AG08395 (cell line): ENCODE measurements at regions not wholly inside any gene's neighbourhood (a gene's known extent, or its start where the extent isn't known, plus 50 kb on each side); places are given as distances from the start of the nearest gene placed in this dataset.
A peak's percentile ranks its signal among the peaks of the same experiment; 100 is the strongest.
"Not testable (repeated sequence)": the region's sequence is repeated elsewhere in the genome, so short reads cannot be mapped to it uniquely, and the experiment has no call there.

Experiments
- DNase-seq: peaks from one replicate; pipeline ENCODE4 v3.0.0; 2012; ENCODE audit warnings: mixed read lengths, low spot score

GRCh38 chr7:131797841-131798240, 241.4 kb upstream of the PODXL start:
- no peak for DNase-seq

DNA sequence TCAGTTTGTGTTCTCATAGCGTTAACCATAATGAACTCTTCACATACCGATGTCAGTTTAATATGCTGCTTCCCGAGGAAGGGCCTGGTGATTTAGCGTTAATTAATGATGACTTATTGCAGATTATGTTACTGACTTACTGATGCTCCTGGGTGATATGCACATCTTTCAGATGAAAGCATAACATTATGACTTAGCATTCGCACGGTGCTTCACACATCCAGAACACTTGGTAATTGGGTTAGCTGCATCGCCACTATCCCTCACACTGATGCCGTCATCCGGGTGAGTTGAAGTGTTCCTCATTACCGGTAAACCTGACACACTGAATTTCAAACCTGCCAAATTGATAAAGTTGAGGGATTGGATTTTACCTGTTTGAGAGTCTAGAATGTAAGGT, 239.0 kb upstream of the PODXL start:
- DNase-seq = no peak

DNA sequence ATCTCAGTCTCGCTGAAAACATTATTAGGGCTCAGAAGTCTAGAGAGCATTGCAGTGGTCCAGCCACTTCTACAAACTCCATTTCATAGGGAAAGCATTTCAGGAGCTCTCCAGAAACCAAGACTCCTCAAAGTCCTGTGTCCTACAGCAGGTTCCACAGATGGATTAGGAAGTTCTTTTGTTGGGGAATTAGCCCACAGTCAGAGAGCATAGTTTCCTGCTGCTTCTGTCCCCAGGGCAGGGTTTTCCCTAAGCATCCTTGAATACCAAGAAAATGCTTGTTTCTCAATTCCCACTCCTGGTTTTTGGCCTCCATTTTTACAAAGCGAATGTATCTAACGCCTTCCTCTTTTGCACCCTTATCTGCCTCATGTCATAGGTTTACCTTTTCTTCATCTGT, 235.9 kb upstream of the PODXL start:
- DNase-seq = no peak

GRCh38 chr7:131787101-131787500, 230.7 kb upstream of the PODXL start:
- DNase-seq = no peak

DNA sequence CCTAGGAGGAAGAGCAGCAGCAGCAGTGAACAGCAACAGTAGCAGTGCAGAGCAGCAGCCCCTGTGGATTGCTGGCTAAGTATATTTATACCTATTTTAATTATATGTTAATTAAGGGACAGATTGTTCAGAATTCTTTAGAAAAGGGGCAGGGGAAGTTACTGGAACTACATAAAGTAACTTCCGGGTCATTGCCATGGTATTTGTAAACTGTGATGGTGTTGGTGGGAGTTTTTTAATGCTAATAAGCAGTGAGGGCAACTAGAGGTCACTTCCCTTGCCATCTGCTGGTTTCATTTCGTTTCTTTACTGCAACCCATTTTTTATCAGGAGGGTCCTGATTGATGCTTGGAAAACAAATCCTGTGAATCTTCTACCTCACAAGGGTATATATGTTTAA, 229.8 kb upstream of the PODXL start:
- no peak for DNase-seq

- no peak for DNase-seq
Measured at GRCh38 chr7:131778601-131779000, 222.2 kb upstream of the PODXL start.

- DNase-seq = no peak
Measured at GRCh38 chr7:131774419-131775220, 218.2 kb upstream of the PODXL start.

DNA sequence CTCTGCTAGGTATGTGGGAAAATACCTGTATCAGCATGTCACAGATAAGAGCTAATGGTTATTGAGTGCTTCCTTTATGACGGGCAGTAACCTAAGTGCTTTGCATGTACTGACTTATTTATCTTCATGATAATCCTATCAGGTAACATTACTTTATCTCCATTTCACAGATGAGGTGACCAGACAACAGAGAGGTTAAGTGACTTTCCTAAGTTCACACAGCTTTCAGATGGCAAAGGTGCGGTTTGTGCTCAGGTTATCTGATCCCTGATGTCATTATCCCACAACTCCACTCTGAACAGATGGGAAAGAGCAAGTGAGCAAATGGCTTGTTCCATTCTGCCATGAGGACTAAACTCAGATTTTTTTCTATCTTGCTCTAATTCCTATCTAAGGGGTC, 217.0 kb upstream of the PODXL start:
- DNase-seq = no peak

- DNase-seq = no peak
Measured at GRCh38 chr7:131769241-131769640, 212.8 kb upstream of the PODXL start.

DNA sequence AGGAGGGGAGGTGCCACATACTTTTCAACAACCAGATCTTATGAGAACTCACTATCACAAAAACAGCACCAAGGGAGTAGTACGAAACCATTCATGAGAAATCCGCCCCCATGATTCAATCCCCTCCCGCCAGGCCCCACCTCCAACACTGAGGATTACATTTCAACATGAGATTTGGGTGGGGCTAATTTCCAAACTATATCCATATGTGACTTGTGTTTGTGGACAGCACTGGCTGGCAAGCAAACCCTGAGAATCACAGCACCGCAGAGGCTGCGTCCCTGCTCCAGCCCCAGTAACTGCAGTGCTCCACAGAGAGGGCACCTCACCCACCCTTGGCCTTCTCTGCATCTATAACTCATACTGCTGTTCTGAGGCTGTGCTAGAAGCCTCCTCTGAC, 211.2 kb upstream of the PODXL start:
- no peak for DNase-seq

- DNase-seq = no peak
Measured at GRCh38 chr7:131765575-131765974, 209.1 kb upstream of the PODXL start.

DNA sequence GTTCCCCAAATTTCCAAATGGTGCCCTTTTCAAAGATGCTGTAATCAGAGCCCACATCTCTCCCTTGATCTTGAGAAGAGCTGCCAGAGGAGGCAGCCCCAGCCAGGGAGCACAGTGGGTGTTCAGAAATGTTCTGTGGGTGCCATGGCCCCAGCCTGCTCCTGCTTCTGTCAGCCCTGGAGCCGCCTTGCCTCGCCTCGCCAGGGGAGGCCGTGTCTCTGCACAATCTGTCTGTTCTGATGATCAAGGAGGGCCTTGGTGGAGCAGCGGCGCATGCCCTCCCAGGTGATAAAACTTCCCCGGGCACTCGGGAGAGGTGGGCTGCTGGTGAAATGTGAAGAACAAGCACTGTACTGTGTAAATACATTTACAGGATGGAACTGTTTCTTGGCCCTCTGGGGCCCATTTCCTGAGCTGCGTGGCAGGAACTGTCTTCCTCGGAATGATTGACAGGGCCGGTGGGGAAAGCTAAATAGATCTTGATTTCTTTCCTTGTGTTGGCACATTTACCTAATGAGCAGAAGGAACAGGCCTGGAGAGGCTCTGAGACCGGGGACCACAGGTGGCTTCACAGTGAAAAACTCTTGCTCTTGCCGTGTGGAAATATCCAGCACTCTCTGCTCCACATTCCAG, 207.8 kb upstream of the PODXL start:
- no peak for DNase-seq

DNA sequence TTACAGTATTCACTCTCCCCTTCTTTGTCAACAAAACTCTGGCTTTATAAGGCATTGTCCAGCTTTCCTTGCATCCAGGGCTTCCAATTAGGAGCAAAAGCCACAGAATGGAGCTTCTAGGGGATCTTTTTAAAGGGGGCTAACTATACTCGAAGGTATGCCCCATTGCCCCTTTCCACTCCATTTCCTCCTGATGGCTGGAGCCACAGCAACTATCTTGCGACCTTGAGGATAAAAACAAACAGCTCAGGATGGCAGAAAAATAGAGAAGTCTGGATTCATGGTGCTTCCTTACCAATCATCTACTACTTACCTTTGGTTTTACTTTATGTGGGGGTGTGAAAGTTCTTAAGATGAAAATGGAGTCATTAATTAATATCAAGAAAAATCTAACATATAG, 206.3 kb upstream of the PODXL start:
- DNase-seq = no peak

GRCh38 chr7:131755801-131756200, 199.4 kb upstream of the PODXL start:
- not testable (repeated sequence) for DNase-seq

GRCh38 chr7:131753620-131754222, 197.3 kb upstream of the PODXL start:
- peak; percentile 15 for DNase-seq

- no peak for DNase-seq
Measured at GRCh38 chr7:131747658-131748232, 191.3 kb upstream of the PODXL start.

DNA sequence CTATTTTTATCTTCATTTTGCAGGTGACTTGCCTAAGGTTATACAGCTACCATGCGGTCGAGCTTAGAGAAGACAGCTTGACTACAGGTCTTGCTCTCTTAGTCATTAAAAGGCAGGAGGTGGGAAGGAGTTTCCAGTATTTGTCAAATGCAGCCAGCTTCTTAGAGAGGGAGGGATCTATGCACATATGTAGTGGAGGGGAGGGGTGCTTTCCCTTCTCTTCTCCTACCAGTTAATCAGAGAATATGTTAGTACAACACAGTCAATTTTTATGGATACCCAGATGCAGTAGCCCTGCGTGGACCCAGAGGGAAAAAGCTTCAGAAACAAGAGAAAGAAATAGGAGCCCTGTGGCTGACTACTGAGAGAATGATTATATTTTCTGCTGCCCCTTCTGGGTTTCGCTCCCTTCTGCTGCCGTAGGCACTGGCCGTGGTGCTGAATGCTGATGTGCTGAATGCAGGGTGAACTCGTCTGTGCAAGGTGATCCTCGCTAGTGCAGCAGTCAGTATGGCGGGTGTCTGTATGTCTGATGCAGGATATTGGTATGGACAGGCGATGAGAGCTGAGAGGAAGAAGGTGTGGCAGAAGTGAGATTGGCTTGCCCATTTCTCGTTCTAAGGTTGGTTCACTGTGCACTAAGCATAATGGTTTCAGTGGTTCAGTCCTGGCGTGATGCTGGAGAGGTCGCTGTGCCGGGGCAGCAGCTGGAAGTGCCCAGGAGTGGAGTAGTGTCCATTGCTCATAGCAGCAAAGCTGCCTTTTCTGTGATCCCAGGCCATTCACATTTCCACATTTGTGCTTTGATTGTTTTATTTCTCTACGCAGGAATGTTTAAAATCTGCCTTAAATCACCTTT, 189.2 kb upstream of the PODXL start:
- peak; percentile 53 for DNase-seq

DNA sequence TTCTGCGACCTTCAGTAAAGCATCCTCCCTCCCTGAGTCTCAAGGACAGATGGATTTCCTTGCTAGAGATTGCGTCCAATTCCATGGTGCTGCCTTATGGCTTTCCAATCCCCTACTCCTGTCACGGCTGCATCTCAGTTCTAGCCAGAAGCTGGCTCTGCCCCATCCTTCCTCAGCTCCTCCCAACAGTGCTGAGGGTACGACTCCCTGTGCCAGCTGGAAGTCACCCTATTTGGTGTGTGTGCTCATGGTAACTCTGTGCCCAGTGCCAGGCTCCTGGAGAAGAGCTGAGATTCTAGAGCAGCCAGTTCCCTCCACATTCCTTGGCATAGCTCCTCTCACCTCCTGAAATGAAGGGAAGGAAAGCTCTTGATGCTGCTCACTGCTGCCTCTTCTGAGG, 185.0 kb upstream of the PODXL start:
- no peak for DNase-seq

- DNase-seq = no peak
Measured at GRCh38 chr7:131737746-131738465, 181.5 kb upstream of the PODXL start.

- DNase-seq = no peak
Measured at GRCh38 chr7:131735101-131735500, 178.7 kb upstream of the PODXL start.

GRCh38 chr7:131733604-131734003, 177.2 kb upstream of the PODXL start:
- no peak for DNase-seq
